LNCAP (cell line): ENCODE measurements at regions not wholly inside any gene's neighbourhood (a gene's known extent, or its start where the extent isn't known, plus 50 kb on each side); places are given as distances from the start of the nearest gene placed in this dataset.

Source experiments
- CTCF ChIP-seq: fragments of 450-650 bp; IDR thresholded peaks from 2 replicates; pipeline ENCODE4 v1.5.1; 2017; ENCODE audit warnings: mild to moderate bottlenecking

- TF ChIP-seq CTCF, result no peak
Measured at GRCh38 chr21:16965424-16965823, 547.4 kb upstream of the CXADR start.

- no peak for TF ChIP-seq CTCF
Measured at GRCh38 chr21:16968436-16968835, 544.4 kb upstream of the CXADR start.

- no peak for TF ChIP-seq CTCF
Measured at GRCh38 chr21:16969636-16970035, 543.2 kb upstream of the CXADR start.

GRCh38 chr21:16974060-16974459, 538.8 kb upstream of the CXADR start:
- no peak for TF ChIP-seq CTCF

- TF ChIP-seq CTCF, result no peak
Measured at GRCh38 chr21:16976193-16976592, 536.6 kb upstream of the CXADR start.

- no peak for TF ChIP-seq CTCF
Measured at GRCh38 chr21:16978309-16978895, 534.4 kb upstream of the CXADR start.

GRCh38 chr21:16979574-16979973, 533.3 kb upstream of the CXADR start:
- TF ChIP-seq CTCF, result no peak

GRCh38 chr21:16983420-16983819, 529.4 kb upstream of the CXADR start:
- TF ChIP-seq CTCF, result no peak
